ENCODE measurements at regions not wholly inside any gene's neighbourhood (a gene's known extent, or its start where the extent isn't known, plus 50 kb on each side); places are given as distances from the start of the nearest gene placed in this dataset.
"Not testable (repeated sequence)": the region's sequence is repeated elsewhere in the genome, so short reads cannot be mapped to it uniquely, and the experiment has no call there.

GRCh38 chr16:85230764-85231383 lies 118.6 kb upstream of the CIBAR2 start:
- intact Hi-C loops (cut with micrococcal nuclease); H3K9me3 Mint-ChIP-seq; DNase-seq (ENCODE audit: low spot score); H3K4me3 Mint-ChIP-seq; H3K27me3 Mint-ChIP-seq (ENCODE audit: insufficient read depth); H3K36me3 Mint-ChIP-seq (ENCODE audit: low read depth); H3K27ac Mint-ChIP-seq; H3K4me1 Mint-ChIP-seq (ENCODE audit: low read depth): not testable (repeated sequence)

- H3K4me1 Mint-ChIP-seq (ENCODE audit: low read depth): no peaks in the 10 kb centered on the region
- intact Hi-C loops (cut with micrococcal nuclease): no loop called here
- DNase-seq (ENCODE audit: low spot score): no peak
- no peaks in the 10 kb centered on the region for H3K36me3 Mint-ChIP-seq (ENCODE audit: low read depth)
- peaks cover 14% of the 10 kb centered on the region for H3K27me3 Mint-ChIP-seq (ENCODE audit: insufficient read depth)
- H3K27ac Mint-ChIP-seq: no peak overlapping the region
- H3K4me3 Mint-ChIP-seq: no peak overlapping the region
- no peaks in the 10 kb centered on the region for H3K9me3 Mint-ChIP-seq
These were observed 119.7 kb upstream of the CIBAR2 start for GRCh38 chr16:85231959-85232358.

- Mint-ChIP-seq H3K4me3 (no peak overlapping the region), H3K4me1 (ENCODE audit: low read depth) (no peaks in the 10 kb centered on the region), H3K27ac (no peak overlapping the region), H3K27me3 (ENCODE audit: insufficient read depth) (peaks cover 18% of the 10 kb centered on the region), H3K36me3 (ENCODE audit: low read depth) (no peaks in the 10 kb centered on the region), H3K9me3 (no peaks in the 10 kb centered on the region)
- DNase-seq (ENCODE audit: low spot score): no peak
- intact Hi-C loops (cut with micrococcal nuclease): no loop called here
These were observed 120.3 kb upstream of the CIBAR2 start for GRCh38 chr16:85232369-85233142.

- intact Hi-C loops (cut with micrococcal nuclease): no loop called here
- no peaks in the 10 kb centered on the region for H3K9me3 Mint-ChIP-seq
- no peak overlapping the region for H3K4me3 Mint-ChIP-seq
- H3K4me1 Mint-ChIP-seq (ENCODE audit: low read depth): no peaks in the 10 kb centered on the region
- peaks cover 19% of the 10 kb centered on the region for H3K27me3 Mint-ChIP-seq (ENCODE audit: insufficient read depth)
- no peaks in the 10 kb centered on the region for H3K36me3 Mint-ChIP-seq (ENCODE audit: low read depth)
- no peak overlapping the region for H3K27ac Mint-ChIP-seq
- no peak for DNase-seq (ENCODE audit: low spot score)
These were observed 121.2 kb upstream of the CIBAR2 start for GRCh38 chr16:85233516-85233915.

- Mint-ChIP-seq H3K27ac (no peak overlapping the region), H3K4me1 (ENCODE audit: low read depth) (no peaks in the 10 kb centered on the region), H3K36me3 (ENCODE audit: low read depth) (no peaks in the 10 kb centered on the region), H3K4me3 (no peak overlapping the region), H3K9me3 (no peaks in the 10 kb centered on the region), H3K27me3 (ENCODE audit: insufficient read depth) (peaks cover 19% of the 10 kb centered on the region)
- intact Hi-C loops (cut with micrococcal nuclease): no loop called here
- DNase-seq (ENCODE audit: low spot score): no peak
These were observed 122.3 kb upstream of the CIBAR2 start for GRCh38 chr16:85234310-85235204.

GRCh38 chr16:85235991-85236817 lies 123.9 kb upstream of the CIBAR2 start:
- no peak for DNase-seq (ENCODE audit: low spot score)

GRCh38 chr16:85236818-85237150 lies 124.5 kb upstream of the CIBAR2 start:
- Mint-ChIP-seq H3K4me1 (ENCODE audit: low read depth) (no peaks in the 10 kb centered on the region), H3K27ac (no peak overlapping the region), H3K27me3 (ENCODE audit: insufficient read depth) (peaks cover 19% of the 10 kb centered on the region), H3K4me3 (no peak overlapping the region), H3K36me3 (ENCODE audit: low read depth) (no peaks in the 10 kb centered on the region), H3K9me3 (no peaks in the 10 kb centered on the region)
- no peak for DNase-seq (ENCODE audit: low spot score)
- intact Hi-C loops (cut with micrococcal nuclease): no loop called here

More at GRCh38 chr16:85235991-85236817, 123.9 kb upstream of the CIBAR2 start:
- intact Hi-C loops (cut with micrococcal nuclease): no loop called here
- Mint-ChIP-seq H3K4me3 (no peak overlapping the region), H3K9me3 (no peaks in the 10 kb centered on the region), H3K36me3 (ENCODE audit: low read depth) (no peaks in the 10 kb centered on the region), H3K4me1 (ENCODE audit: low read depth) (no peaks in the 10 kb centered on the region), H3K27me3 (ENCODE audit: insufficient read depth) (peaks cover 19% of the 10 kb centered on the region), H3K27ac (no peak overlapping the region)

GRCh38 chr16:85237817-85238216 lies 125.5 kb upstream of the CIBAR2 start:
- Mint-ChIP-seq H3K4me1 (ENCODE audit: low read depth) (no peaks in the 10 kb centered on the region), H3K27ac (no peak overlapping the region)
- intact Hi-C loops (cut with micrococcal nuclease): no loop called here

GRCh38 chr16:85238233-85238647 lies 126.0 kb upstream of the CIBAR2 start:
- intact Hi-C loops (cut with micrococcal nuclease): no loop called here
- Mint-ChIP-seq H3K27ac (no peak overlapping the region), H3K4me1 (ENCODE audit: low read depth) (no peaks in the 10 kb centered on the region), H3K36me3 (ENCODE audit: low read depth) (no peaks in the 10 kb centered on the region), H3K4me3 (no peak overlapping the region), H3K9me3 (no peaks in the 10 kb centered on the region), H3K27me3 (ENCODE audit: insufficient read depth) (peaks cover 19% of the 10 kb centered on the region)
- no peak for DNase-seq (ENCODE audit: low spot score)

More at GRCh38 chr16:85237817-85238216, 125.5 kb upstream of the CIBAR2 start:
- peaks cover 19% of the 10 kb centered on the region for H3K27me3 Mint-ChIP-seq (ENCODE audit: insufficient read depth)
- H3K36me3 Mint-ChIP-seq (ENCODE audit: low read depth): no peaks in the 10 kb centered on the region
- H3K9me3 Mint-ChIP-seq: no peaks in the 10 kb centered on the region
- H3K4me3 Mint-ChIP-seq: no peak overlapping the region
- DNase-seq (ENCODE audit: low spot score): no peak

- Mint-ChIP-seq H3K36me3 (ENCODE audit: low read depth) (no peaks in the 10 kb centered on the region), H3K27me3 (ENCODE audit: insufficient read depth) (peaks cover 16% of the 10 kb centered on the region), H3K27ac (no peak overlapping the region), H3K4me3 (no peak overlapping the region), H3K4me1 (ENCODE audit: low read depth) (no peaks in the 10 kb centered on the region), H3K9me3 (no peaks in the 10 kb centered on the region)
- intact Hi-C loops (cut with micrococcal nuclease): no loop called here
- no peak for DNase-seq (ENCODE audit: low spot score)
These were observed 127.0 kb upstream of the CIBAR2 start for GRCh38 chr16:85239239-85239638.

GRCh38 chr16:85239871-85240270 lies 127.6 kb upstream of the CIBAR2 start:
- Mint-ChIP-seq H3K4me1 (ENCODE audit: low read depth) (no peaks in the 10 kb centered on the region), H3K27ac (no peak overlapping the region), H3K27me3 (ENCODE audit: insufficient read depth) (peaks cover 14% of the 10 kb centered on the region), H3K36me3 (ENCODE audit: low read depth) (no peaks in the 10 kb centered on the region), H3K9me3 (no peaks in the 10 kb centered on the region), H3K4me3 (no peak overlapping the region)
- intact Hi-C loops (cut with micrococcal nuclease): no loop called here
- no peak for DNase-seq (ENCODE audit: low spot score)

Measured in activated T-helper 1 cell treated with anti-CD3 and anti-CD28 coated beads, Interleukin-12 subunit alpha, Interleukin-12 subunit beta, Interleukin-2, Interleukin-4 antibody, amounts not matched to agents 30 ng/mL and 10 ng/mL and 1 ng/mL, durations not matched to agents 14 hours and 24 hours and 36 hours (primary cell).